Caco-2 (cell line): ENCODE measurements at regions not wholly inside any gene's neighbourhood (a gene's known extent, or its start where the extent isn't known, plus 50 kb on each side); places are given as distances from the start of the nearest gene placed in this dataset.

ENCODE experiments used
- BruUV-seq: library from RNA; stranded (reverse); fragments of 400-500 nt; replicated peaks from 2 replicates; lab custom pipeline; 2021; lab: Mats Ljungman, UMichigan
- CTCF ChIA-PET: fragments of 300-600 bp; sonication (Branson Sonifier 250); formaldehyde crosslinking; loops from one replicate; lab custom pipeline; 2022; ENCODE audit warnings: antibody characterized with exemption; lab: Charles Lee
- POLR2A ChIA-PET: fragments of 300-600 bp; sonication (Branson Sonifier 250); formaldehyde crosslinking; loops from one replicate; lab custom pipeline; 2022; ENCODE audit warnings: antibody characterized with exemption; lab: Charles Lee
- DNase-seq, 2 experiments: peaks; one replicate each; pipeline versions ENCODE4 v3.0.0 to v3.0.0-alpha.2; 2020 to 2022
- H3K27me3 ChIP-seq: replicated peaks from 2 replicates; pipeline ENCODE4 v1.6.0; 2011; ENCODE audit warnings: low read length; ENCODE audit not compliant: control insufficient read depth, insufficient read depth
- H3K36me3 ChIP-seq: 2 replicates; pipeline ENCODE4 v1.5.1; 2011; ENCODE audit warnings: low read length; ENCODE audit not compliant: control insufficient read depth, insufficient read depth
- H3K4me1 ChIP-seq: fragments of 250-450 bp; sonication (Bioruptor Pico); 2 replicates; pipeline ENCODE4 v1.5.1; 2020; ENCODE audit warnings: mild to moderate bottlenecking
- H3K4me3 ChIP-seq: 2 replicates; pipeline ENCODE4 v1.5.1; 2011; ENCODE audit warnings: low read depth, mild to moderate bottlenecking, control low read depth, low read length
- H3K9me3 ChIP-seq: fragments of 250-450 bp; sonication (Bioruptor Pico); 2 replicates; pipeline ENCODE4 v1.5.1; 2020; ENCODE audit warnings: mild to moderate bottlenecking, moderate library complexity
- H3K27ac Mint-ChIP-seq: one replicate; pipeline ENCODE4 v1.8.0; 2022; ENCODE audit warnings: mixed read lengths; ENCODE audit not compliant: unreplicated experiment
- H3K27me3 Mint-ChIP-seq: one replicate; pipeline ENCODE4 v1.8.0; 2022; ENCODE audit warnings: mixed read lengths; ENCODE audit not compliant: insufficient read depth, unreplicated experiment
- H3K36me3 Mint-ChIP-seq: one replicate; pipeline ENCODE4 v1.8.0; 2022; ENCODE audit warnings: mild to moderate bottlenecking, mixed read lengths; ENCODE audit not compliant: insufficient read depth, unreplicated experiment
- H3K4me1 Mint-ChIP-seq: one replicate; pipeline ENCODE4 v1.8.0; 2022; ENCODE audit warnings: low read depth, mixed read lengths; ENCODE audit not compliant: unreplicated experiment
- H3K4me3 Mint-ChIP-seq: one replicate; pipeline ENCODE4 v1.8.0; 2022; ENCODE audit warnings: mild to moderate bottlenecking, moderate library complexity, mixed read lengths; ENCODE audit not compliant: unreplicated experiment
- H3K9me3 Mint-ChIP-seq: one replicate; pipeline ENCODE4 v1.8.0; 2022; ENCODE audit warnings: mixed read lengths; ENCODE audit not compliant: unreplicated experiment
- CTCF ChIP-seq, 2 experiments: fragments of 200-600 bp in 1 of 2; IDR thresholded peaks; 1 replicate in 1 of 2; 2 replicates in 1 of 2; pipeline versions ENCODE4 v1.5.1 to v1.8.0; 2011 to 2022; ENCODE audit warnings: antibody characterized with exemption in 1 of 2, control low read depth in 1 of 2, inconsistent platforms in 1 of 2, low read depth in 1 of 2, low read length in 1 of 2, mild to moderate bottlenecking in 1 of 2, moderate library complexity in 1 of 2; ENCODE audit not compliant: insufficient read depth in 1 of 2, severe bottlenecking in 1 of 2, unreplicated experiment in 1 of 2
- intact Hi-C: fragments of 100-400 bp; cut with micrococcal nuclease; formaldehyde crosslinking; loops from one replicate; pipeline ENCODE4 v1.10.0; 2022; ENCODE audit not compliant: unreplicated experiment

GRCh38 chr2:29974086-29974485 is 52.7 kb upstream of the ALK start:
- no peak overlapping the region for H3K4me3 ChIP-seq
- H3K4me1 Mint-ChIP-seq: no peaks in the 10 kb centered on the region
- H3K4me1 ChIP-seq: no peaks in the 10 kb centered on the region
- H3K27me3 ChIP-seq: no peaks in the 10 kb centered on the region; the same call in 1 of the 2 replicates
- intact Hi-C loops: no loop called here
- no peak for TF ChIP-seq CTCF (IDR thresholded peaks at IDR 0.05; ENCODE audit: insufficient read depth in 1 of 2, low read depth in 1 of 2, low read length in 1 of 2, severe bottlenecking in 1 of 2, unreplicated experiment in 1 of 2)
- peaks cover 15% of the 10 kb centered on the region for H3K27me3 Mint-ChIP-seq
- BruUV-seq: no TSS peak
- H3K9me3 Mint-ChIP-seq: no peaks in the 10 kb centered on the region
- DNase-seq: no peak
- ChIA-PET CTCF (no interaction called here), POLR2A (no interaction called here)
- H3K4me3 Mint-ChIP-seq: no peak overlapping the region
- no peaks in the 10 kb centered on the region for H3K36me3 Mint-ChIP-seq
- no peaks in the 10 kb centered on the region for H3K36me3 ChIP-seq
- no peaks in the 10 kb centered on the region for H3K9me3 ChIP-seq
- no peak overlapping the region for H3K27ac Mint-ChIP-seq

GRCh38 chr2:29977284-29977683 is 55.9 kb upstream of the ALK start:
- Histone ChIP-seq H3K4me3 (no peak overlapping the region), H3K27me3 (no peaks in the 10 kb centered on the region; the same call in 1 of the 2 replicates), H3K9me3 (no peaks in the 10 kb centered on the region), H3K4me1 (no peaks in the 10 kb centered on the region), H3K36me3 (no peaks in the 10 kb centered on the region)
- ChIA-PET CTCF (no interaction called here), POLR2A (no interaction called here)
- Mint-ChIP-seq H3K36me3 (no peaks in the 10 kb centered on the region), H3K4me1 (no peaks in the 10 kb centered on the region), H3K27ac (no peak overlapping the region), H3K9me3 (no peaks in the 10 kb centered on the region), H3K27me3 (peaks cover 11% of the 10 kb centered on the region), H3K4me3 (no peak overlapping the region)
- no peak for DNase-seq
- BruUV-seq: no TSS peak
- intact Hi-C loops: no loop called here
- no peak for TF ChIP-seq CTCF (IDR thresholded peaks at IDR 0.05; ENCODE audit: insufficient read depth in 1 of 2, low read depth in 1 of 2, low read length in 1 of 2, severe bottlenecking in 1 of 2, unreplicated experiment in 1 of 2)

- BruUV-seq: no TSS peak
- H3K27ac Mint-ChIP-seq: no peak overlapping the region
- no peaks in the 10 kb centered on the region for H3K4me1 Mint-ChIP-seq
- Histone ChIP-seq H3K9me3 (no peaks in the 10 kb centered on the region; the same call in 1 of the 2 replicates), H3K4me3 (no peak overlapping the region), H3K4me1 (no peaks in the 10 kb centered on the region), H3K27me3 (no peaks in the 10 kb centered on the region; the same call in 1 of the 2 replicates), H3K36me3 (no peaks in the 10 kb centered on the region)
- ChIA-PET CTCF (interaction anchor here (1.0 kb wide), 1 partner anchor 58 kb away, joined by 3 read pairs; no protein-coding TSS in a partner anchor), POLR2A (no interaction called here)
- no peak overlapping the region for H3K4me3 Mint-ChIP-seq
- no peaks in the 10 kb centered on the region for H3K9me3 Mint-ChIP-seq
- DNase-seq: no peak
- intact Hi-C loops: no loop called here
- no peak for TF ChIP-seq CTCF (IDR thresholded peaks at IDR 0.05; ENCODE audit: insufficient read depth in 1 of 2, low read depth in 1 of 2, low read length in 1 of 2, severe bottlenecking in 1 of 2, unreplicated experiment in 1 of 2)
- H3K36me3 Mint-ChIP-seq: no peaks in the 10 kb centered on the region
- peaks cover 8% of the 10 kb centered on the region for H3K27me3 Mint-ChIP-seq
Observed at GRCh38 chr2:29981402-29981801, 60.0 kb upstream of the ALK start.
